ENCODE measurements at regions not wholly inside any gene's neighbourhood (a gene's known extent, or its start where the extent isn't known, plus 50 kb on each side); places are given as distances from the start of the nearest gene placed in this dataset.
A peak's percentile ranks its signal among the peaks of the same experiment; 100 is the strongest.
"Not testable (repeated sequence)": the region's sequence is repeated elsewhere in the genome, so short reads cannot be mapped to it uniquely, and the experiment has no call there.

DNA sequence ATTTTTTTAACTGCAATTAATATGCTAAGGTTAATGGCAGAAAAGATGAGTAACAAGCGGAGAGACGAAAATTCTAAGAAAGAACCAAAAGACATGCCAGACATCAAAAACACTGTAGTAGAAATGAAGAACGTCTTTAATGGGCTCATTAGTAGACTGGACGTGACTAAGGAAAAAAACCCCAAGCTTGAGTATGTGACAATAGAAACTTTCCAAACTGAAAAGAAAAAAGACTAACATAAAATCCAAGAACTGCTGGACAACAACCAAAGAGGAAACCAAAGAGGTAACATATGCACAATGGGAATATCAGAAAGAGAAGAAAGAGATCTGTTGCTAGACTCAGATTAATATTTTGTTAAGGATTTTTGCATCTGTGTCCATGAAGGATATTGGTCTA lies 94.6 kb upstream of the SETMAR start:
- Histone ChIP-seq H3K36me3 (ENCODE audit: low read depth, missing control alignments) (no peaks in the 10 kb centered on the region), H3K27ac (no peak overlapping the region), H3K27me3 (no peaks in the 10 kb centered on the region), H3K9me3 (no peaks in the 10 kb centered on the region), H3K4me3 (no peak overlapping the region), H3K4me1 (no peaks in the 10 kb centered on the region)
- TF ChIP-seq, protein P1, sequence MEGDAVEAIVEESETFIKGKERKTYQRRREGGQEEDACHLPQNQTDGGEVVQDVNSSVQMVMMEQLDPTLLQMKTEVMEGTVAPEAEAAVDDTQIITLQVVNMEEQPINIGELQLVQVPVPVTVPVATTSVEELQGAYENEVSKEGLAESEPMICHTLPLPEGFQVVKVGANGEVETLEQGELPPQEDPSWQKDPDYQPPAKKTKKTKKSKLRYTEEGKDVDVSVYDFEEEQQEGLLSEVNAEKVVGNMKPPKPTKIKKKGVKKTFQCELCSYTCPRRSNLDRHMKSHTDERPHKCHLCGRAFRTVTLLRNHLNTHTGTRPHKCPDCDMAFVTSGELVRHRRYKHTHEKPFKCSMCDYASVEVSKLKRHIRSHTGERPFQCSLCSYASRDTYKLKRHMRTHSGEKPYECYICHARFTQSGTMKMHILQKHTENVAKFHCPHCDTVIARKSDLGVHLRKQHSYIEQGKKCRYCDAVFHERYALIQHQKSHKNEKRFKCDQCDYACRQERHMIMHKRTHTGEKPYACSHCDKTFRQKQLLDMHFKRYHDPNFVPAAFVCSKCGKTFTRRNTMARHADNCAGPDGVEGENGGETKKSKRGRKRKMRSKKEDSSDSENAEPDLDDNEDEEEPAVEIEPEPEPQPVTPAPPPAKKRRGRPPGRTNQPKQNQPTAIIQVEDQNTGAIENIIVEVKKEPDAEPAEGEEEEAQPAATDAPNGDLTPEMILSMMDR (IDR thresholded peaks at IDR 0.05): no peak
- no peak for TF ChIP-seq POLR2A (IDR thresholded peaks at IDR 0.05)
- 72 to 73% methylated on average over 4 of the region's 4 CpGs for WGBS, 2 donors
- intact Hi-C loops (cut with DNase I; ENCODE audit: low total_unique reads): no loop called here
- no peak for DNase-seq

DNA sequence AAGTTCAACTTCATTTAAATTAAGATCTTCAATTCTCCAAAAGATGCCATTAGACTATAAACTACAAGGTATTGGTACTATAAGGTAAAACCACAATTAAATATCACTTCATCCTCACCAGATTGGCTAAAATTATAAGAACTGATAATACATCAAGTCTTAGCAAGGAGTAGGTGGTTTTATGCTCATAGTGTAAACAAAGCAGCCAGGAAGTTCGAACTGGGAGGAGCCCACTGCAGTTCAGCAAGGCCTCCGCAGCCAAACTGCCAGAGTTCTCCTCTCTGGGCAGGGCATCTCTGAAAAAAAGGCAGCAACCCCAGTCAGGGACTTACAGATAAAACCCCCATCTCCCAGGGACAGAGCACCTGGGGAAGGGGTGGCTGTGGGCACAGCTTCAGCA lies 91.6 kb upstream of the SETMAR start:
- Histone ChIP-seq H3K4me1 (no peaks in the 10 kb centered on the region), H3K27me3 (no peaks in the 10 kb centered on the region), H3K36me3 (ENCODE audit: low read depth, missing control alignments) (no peaks in the 10 kb centered on the region), H3K27ac (no peak overlapping the region), H3K4me3 (no peak overlapping the region), H3K9me3 (no peaks in the 10 kb centered on the region)
- 59 to 60% methylated on average over 2 of the region's 2 CpGs for WGBS, 2 donors
- intact Hi-C loops (cut with DNase I; ENCODE audit: low total_unique reads): no loop called here
- no peak for DNase-seq
- TF ChIP-seq POLR2A (IDR thresholded peaks at IDR 0.05): no peak
- TF ChIP-seq, protein P1 (IDR thresholded peaks at IDR 0.05): no peak

DNA sequence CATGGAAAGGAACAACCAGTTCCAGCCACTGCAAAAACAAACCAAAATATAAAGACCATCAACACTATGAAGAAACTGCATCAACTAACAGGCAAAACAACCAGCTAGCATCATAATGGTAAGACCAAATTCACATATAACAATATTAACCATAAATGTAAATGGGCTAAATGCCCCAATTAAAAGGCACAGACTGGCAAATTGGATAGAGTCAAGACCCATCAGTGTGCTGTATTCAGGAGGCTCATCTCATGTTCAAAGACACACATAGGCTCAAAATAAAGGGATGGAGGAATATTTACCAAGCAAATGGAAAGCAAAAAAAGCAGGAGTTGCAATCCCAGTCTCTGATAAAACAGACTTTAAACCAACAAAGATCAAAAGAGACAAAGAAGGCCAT lies 89.7 kb upstream of the SETMAR start:
- intact Hi-C loops (cut with DNase I; ENCODE audit: low total_unique reads); DNase-seq; H3K9me3 ChIP-seq; H3K36me3 ChIP-seq (ENCODE audit: low read depth, missing control alignments); H3K4me3 ChIP-seq; H3K27ac ChIP-seq; H3K27me3 ChIP-seq; H3K4me1 ChIP-seq: not testable (repeated sequence)

DNA sequence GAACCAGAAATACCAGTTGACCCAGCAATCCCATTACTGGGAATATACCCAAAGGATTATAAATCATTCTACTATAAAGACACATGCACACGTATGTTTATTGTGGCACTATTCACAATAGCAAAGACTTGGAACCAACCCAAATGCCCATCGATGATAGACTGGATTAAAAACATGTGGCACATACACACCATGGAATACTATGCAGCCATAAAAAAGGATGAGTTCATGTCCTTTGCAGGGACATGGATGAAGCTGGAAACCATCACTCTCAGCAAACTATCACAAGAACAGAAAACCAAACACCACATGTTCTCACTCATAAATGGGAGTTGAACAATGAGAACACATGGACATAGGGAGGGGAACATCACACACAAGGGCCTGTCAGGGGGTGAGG lies 86.2 kb upstream of the SETMAR start:
- DNase-seq; H3K4me1 ChIP-seq; H3K36me3 ChIP-seq (ENCODE audit: low read depth, missing control alignments); H3K4me3 ChIP-seq; H3K27ac ChIP-seq; H3K9me3 ChIP-seq; intact Hi-C loops (cut with DNase I; ENCODE audit: low total_unique reads); H3K27me3 ChIP-seq: not testable (repeated sequence)
- 93 to 98% methylated on average over 2 of the region's 2 CpGs for WGBS, 2 donors

DNA sequence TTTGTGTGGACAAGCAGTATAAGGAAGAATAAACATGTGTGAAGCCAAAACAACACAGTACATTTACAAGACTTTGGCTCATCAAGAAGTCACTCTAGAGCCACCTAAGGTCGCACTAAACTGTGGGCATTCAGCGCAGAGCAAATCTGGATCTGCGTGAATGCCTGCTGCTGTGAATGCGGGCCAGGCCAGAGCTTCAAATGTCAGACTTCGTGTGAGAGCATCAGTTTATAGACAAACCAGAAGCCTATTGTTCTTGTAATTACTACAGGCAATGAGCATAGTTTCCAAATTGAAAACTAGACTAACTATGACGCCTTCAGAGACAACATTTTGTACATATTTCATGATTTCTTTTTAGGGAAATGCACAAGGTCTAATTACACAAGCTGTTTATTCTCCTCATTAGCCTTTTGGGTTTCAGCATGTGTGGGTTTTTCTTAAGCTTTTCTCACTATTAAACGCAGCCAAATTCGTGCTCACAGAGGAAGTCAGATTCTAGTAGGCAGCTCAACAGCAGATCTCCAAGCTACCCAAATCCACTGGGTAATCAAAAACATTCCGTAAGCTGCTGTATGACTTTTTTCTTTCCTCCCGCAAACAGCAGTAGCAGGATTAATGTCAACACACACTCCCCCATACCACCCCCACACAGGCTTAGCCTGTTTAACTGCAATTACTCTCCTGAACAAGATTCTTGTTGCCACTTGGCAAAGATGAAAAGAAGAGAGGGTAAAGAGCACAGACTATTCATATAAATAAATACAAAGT lies 84.5 kb upstream of the SETMAR start:
- intact Hi-C loops (cut with DNase I; ENCODE audit: low total_unique reads): no loop called here
- DNase-seq: peak; percentile 43
- Histone ChIP-seq H3K4me3 (no peak overlapping the region), H3K9me3 (no peaks in the 10 kb centered on the region), H3K36me3 (ENCODE audit: low read depth, missing control alignments) (no peaks in the 10 kb centered on the region), H3K27me3 (no peaks in the 10 kb centered on the region), H3K4me1 (no peaks in the 10 kb centered on the region), H3K27ac (no peak overlapping the region)
- WGBS, 2 donors: 66% methylated on average over 10 of the region's 10 CpGs
- TF ChIP-seq, protein P1 (IDR thresholded peaks at IDR 0.05): no peak
- TF ChIP-seq POLR2A (IDR thresholded peaks at IDR 0.05): no peak

DNA sequence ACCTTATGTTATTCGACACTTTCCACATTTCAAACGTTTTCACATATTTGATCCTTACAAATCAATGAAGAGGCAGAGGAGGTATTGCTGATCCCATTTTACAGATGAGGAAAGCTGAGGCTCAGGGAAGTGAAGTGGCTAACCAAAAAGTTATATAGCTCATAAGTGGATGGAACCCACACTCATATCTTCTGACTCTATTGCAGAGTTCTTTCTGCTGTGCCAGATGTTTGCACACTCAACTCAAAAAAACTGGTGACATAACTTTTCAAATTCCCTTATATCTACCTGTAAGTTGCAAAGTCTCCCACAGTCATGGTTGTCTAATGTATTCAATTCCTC lies 84.0 kb upstream of the SETMAR start:
- WGBS, 2 donors: 26 to 48% methylated on average over 2 of the region's 2 CpGs
- no peaks in the 10 kb centered on the region for H3K9me3 ChIP-seq
- no peak overlapping the region for H3K4me3 ChIP-seq
- no peaks in the 10 kb centered on the region for H3K27me3 ChIP-seq
- intact Hi-C loops (cut with DNase I; ENCODE audit: low total_unique reads): no loop called here
- TF ChIP-seq, protein P1 (IDR thresholded peaks at IDR 0.05): no peak
- TF ChIP-seq POLR2A (IDR thresholded peaks at IDR 0.05): no peak
- no peak for DNase-seq
- no peak overlapping the region for H3K27ac ChIP-seq
- H3K36me3 ChIP-seq (ENCODE audit: low read depth, missing control alignments): no peaks in the 10 kb centered on the region
- no peaks in the 10 kb centered on the region for H3K4me1 ChIP-seq

Data from testis (tissue), 2 donors.